Peyer's patch (tissue), 4 donors: ENCODE measurements at regions not wholly inside any gene's neighbourhood (a gene's known extent, or its start where the extent isn't known, plus 50 kb on each side); places are given as distances from the start of the nearest gene placed in this dataset.

Source experiments
- DNase-seq, 3 donors: peaks; one replicate each; pipeline ENCODE4 v3.0.0-alpha.2; 2017 to 2019
- H3K27ac ChIP-seq, 4 donors: fragments of 200-600 bp; sonication (generic); one replicate each; pipeline ENCODE4 v1.5.1; 2016 to 2019
- H3K27me3 ChIP-seq, 2 donors: fragments of 200-600 bp; sonication (generic); one replicate each; pipeline ENCODE4 v1.5.1; 2019
- H3K36me3 ChIP-seq, 3 donors: fragments of 200-600 bp; sonication (generic); one replicate each; pipeline ENCODE4 v1.5.1; 2016 to 2019
- H3K4me1 ChIP-seq, 4 donors: fragments of 200-600 bp; sonication (generic); one replicate each; pipeline ENCODE4 v1.5.1; 2016 to 2019
- H3K4me3 ChIP-seq, 4 donors: fragments of 200-600 bp; sonication (generic); 1 replicate in 3 of 4; 2 replicates in 1 of 4; pipeline ENCODE4 v1.5.1; 2016 to 2019; ENCODE audit warnings: mild to moderate bottlenecking in 1 of 4
- H3K9me3 ChIP-seq, 4 donors: fragments of 200-600 bp; sonication (generic); one replicate each; pipeline ENCODE4 v1.5.1; 2016 to 2019; ENCODE audit warnings: mild to moderate bottlenecking in 1 of 4
- POLR2A ChIP-seq, 2 donors: fragments of 450-650 bp; IDR thresholded peaks; one replicate each; pipeline ENCODE4 v1.5.1; 2017; ENCODE audit warnings: antibody characterized with exemption in 2 of 2, mild to moderate bottlenecking in 2 of 2, moderate library complexity in 2 of 2
- TF ChIP-seq, protein P1 (sequence below), 6 experiments: fragments of 450-650 bp in 4 of 6; fragments of 200-600 bp in 2 of 6; sonication (generic) in 1 of 6; IDR thresholded peaks; one replicate each; pipeline ENCODE4 v1.5.1; 2017 to 2019; ENCODE audit warnings: antibody characterized with exemption in 6 of 6, mild to moderate bottlenecking in 3 of 6, moderate library complexity in 1 of 6

DNA sequence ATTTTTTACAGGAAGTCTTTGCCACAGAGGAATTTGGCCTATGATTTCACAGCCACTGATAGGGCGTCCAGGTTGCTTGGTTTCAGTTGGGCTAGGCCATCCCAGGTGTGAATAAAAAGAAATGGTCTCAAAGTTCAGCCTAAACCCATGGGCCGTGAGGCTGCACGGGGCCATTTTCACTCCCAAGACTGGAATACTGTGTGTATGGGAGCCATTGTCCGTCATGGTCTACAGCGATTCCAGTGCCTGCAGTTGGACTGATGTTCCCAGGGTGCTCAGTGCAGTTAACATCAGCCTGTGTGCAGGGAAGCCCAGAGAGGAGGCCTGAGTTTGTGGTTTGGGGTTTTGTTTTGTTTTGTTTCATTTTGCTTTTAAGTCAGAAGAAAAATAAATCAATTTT, 133.2 kb downstream of the ADSS2 start:
- H3K4me3 ChIP-seq = no peak overlapping the region
- no peaks in the 10 kb centered on the region for H3K36me3 ChIP-seq
- peaks cover 0 to 15% (median 7%) of the 10 kb centered on the region in 4 donors for H3K4me1 ChIP-seq
- no peaks in the 10 kb centered on the region for H3K27me3 ChIP-seq
- DNase-seq = no peak
- H3K27ac ChIP-seq = peak overlapping the region in 2 of 4 donors; percentile 27 to 58
- H3K9me3 ChIP-seq = no peaks in the 10 kb centered on the region
- TF ChIP-seq, protein P1, sequence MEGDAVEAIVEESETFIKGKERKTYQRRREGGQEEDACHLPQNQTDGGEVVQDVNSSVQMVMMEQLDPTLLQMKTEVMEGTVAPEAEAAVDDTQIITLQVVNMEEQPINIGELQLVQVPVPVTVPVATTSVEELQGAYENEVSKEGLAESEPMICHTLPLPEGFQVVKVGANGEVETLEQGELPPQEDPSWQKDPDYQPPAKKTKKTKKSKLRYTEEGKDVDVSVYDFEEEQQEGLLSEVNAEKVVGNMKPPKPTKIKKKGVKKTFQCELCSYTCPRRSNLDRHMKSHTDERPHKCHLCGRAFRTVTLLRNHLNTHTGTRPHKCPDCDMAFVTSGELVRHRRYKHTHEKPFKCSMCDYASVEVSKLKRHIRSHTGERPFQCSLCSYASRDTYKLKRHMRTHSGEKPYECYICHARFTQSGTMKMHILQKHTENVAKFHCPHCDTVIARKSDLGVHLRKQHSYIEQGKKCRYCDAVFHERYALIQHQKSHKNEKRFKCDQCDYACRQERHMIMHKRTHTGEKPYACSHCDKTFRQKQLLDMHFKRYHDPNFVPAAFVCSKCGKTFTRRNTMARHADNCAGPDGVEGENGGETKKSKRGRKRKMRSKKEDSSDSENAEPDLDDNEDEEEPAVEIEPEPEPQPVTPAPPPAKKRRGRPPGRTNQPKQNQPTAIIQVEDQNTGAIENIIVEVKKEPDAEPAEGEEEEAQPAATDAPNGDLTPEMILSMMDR (IDR thresholded peaks at IDR 0.05) = no peak
- TF ChIP-seq POLR2A (IDR thresholded peaks at IDR 0.05) = no peak

DNA sequence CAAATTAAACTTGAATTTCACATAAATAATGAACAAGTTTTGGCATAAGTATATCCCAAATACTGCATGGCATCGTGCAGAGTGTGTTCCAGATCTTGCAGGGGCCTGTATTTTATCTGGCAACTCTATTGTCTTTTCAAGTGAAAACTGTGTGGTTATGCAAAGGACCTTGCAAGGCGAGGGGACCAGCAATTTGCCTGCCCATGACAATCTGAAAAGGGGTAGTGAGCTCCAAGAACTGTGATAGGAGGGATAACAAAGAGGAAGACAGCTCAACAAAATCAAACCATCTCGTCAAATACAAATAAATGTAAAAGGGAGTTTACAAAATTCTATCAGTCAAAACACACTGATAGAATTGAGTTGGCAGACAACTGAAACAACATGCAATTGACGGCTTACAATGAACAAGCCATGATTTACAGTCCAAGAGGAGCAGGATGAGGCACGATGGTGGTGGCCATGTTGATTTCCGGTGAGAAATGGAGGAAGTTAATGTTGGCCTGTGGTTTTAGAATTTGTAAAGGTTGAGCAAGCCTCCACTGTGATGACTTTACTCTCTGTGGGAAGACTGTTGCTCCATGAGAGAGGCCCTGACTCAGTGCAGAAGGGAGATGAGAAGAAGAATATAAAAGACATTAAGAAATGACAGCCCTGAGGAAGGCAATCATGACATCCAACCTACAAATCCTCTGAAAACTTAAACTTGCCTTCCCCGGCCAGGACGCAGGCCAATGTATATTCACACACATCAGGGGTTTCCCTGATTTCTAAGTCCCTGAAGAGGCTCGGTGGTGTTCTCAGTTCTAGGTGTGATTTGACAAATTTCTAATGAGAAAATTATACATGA, 132.2 kb downstream of the ADSS2 start:
- peak in 2 of 3 donors; percentile 51 to 70 for DNase-seq
- Histone ChIP-seq H3K36me3 (no peaks in the 10 kb centered on the region), H3K4me1 (peaks cover 0 to 17% (median 7%) of the 10 kb centered on the region in 4 donors), H3K4me3 (no peak overlapping the region), H3K9me3 (no peaks in the 10 kb centered on the region), H3K27ac (peak overlapping the region; percentile 35 to 66 (median 51)), H3K27me3 (no peaks in the 10 kb centered on the region)
- TF ChIP-seq, protein P1 (IDR thresholded peaks at IDR 0.05) = no peak
- TF ChIP-seq POLR2A (IDR thresholded peaks at IDR 0.05) = no peak

DNA sequence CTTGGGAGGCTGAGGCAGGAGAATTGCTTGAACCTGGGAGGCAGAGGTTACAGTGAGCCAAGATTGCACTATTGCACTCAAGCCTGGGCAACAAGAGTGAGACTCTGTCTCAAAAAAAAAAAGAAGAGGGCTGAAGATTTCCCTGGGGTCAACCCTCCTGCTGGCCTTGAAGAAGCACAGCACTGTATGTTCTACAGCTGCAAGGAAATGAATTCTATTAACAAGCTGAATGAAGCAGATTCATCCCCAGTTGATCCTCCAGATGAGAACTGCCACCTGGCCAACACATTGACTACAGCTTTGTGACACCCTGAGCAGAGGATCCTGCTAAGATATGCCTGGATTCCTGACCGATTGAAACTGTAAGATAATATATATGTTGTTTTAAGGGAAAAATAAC, 129.5 kb downstream of the ADSS2 start:
- peak overlapping the region in 3 of 4 donors; percentile 23 to 73 (median 72) for H3K27ac ChIP-seq
- no peak for TF ChIP-seq POLR2A (IDR thresholded peaks at IDR 0.05)
- TF ChIP-seq, protein P1 (IDR thresholded peaks at IDR 0.05) = no peak
- no peak for DNase-seq
- no peaks in the 10 kb centered on the region for H3K9me3 ChIP-seq
- H3K4me1 ChIP-seq = peaks cover 0 to 17% (median 7%) of the 10 kb centered on the region in 4 donors
- no peaks in the 10 kb centered on the region for H3K27me3 ChIP-seq
- H3K36me3 ChIP-seq = no peaks in the 10 kb centered on the region
- H3K4me3 ChIP-seq = no peak overlapping the region

DNA sequence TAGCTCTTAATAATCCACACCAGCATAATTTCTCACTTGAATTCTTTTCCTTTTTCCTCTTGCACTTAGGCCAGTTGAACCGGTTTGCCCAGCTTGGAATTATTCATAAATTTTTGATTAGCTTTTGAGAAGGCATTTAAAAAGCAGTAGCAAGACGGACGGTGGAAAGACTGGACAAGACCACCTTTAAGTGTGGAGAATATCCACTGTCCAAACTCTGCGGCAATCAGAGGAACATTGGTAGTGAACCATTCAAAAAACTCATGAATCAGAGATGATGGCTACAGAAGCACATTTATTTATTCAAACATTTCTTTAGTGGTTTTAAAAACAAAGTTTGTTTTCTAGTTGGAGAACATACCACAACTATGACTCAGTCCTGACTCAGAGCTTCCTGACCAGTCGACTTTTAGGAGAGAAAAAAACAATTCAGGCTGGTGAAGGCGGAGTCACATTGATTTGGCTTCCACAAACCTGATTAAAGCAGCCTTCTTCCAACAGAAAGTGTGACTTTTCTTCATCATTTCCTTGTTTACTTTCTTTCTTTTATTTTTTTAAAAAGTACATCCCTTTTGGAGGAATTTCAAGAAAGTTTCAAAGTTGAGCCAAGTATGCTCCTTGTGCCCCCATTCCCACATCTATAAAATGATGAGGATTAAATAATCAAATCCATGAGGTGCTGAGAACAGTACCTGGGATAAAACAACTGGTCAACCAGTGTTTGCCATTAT, 128.8 kb downstream of the ADSS2 start:
- Histone ChIP-seq H3K27me3 (no peaks in the 10 kb centered on the region), H3K4me1 (peaks cover 0 to 17% (median 7%) of the 10 kb centered on the region in 4 donors), H3K9me3 (no peaks in the 10 kb centered on the region), H3K27ac (peak overlapping the region; percentile 26 to 73 (median 52)), H3K36me3 (no peaks in the 10 kb centered on the region), H3K4me3 (no peak overlapping the region)
- TF ChIP-seq, protein P1 (IDR thresholded peaks at IDR 0.05) = no peak
- no peak for TF ChIP-seq POLR2A (IDR thresholded peaks at IDR 0.05)
- peak in 1 of 3 donors; percentile 58 for DNase-seq

DNA sequence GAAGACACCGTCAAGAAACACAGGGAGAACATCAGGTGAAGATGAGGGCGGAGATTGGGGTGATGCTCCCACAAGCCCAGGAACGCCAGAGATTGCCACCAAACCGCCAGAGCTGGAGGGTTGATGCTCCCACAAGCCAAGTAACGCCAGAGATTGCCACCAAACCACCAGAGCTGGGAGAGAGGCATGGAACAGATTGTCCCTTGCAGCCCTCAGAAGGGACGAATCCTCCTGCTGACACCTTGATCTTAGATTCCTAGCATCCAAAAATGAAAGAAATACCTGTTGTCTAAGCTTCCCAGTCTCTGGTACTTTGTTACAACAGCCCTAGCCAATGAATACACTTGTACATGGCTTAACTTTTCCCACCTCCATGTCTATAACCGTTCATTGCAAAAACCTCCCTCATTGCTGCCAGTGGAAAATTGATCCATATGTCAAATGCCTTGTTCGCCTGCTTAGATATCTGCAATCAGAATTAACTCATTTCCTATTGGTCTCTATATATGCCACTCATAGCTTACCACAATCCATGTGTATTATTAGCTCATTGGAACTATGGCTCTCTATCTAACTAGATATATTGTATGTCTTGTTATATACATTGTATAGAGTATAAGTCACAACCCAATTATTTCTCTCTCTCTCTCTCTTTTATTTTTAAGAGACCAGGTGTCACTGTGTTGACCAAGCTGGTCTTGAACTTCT, 127.4 kb downstream of the ADSS2 start:
- TF ChIP-seq, protein P1 (IDR thresholded peaks at IDR 0.05) = no peak
- no peak for TF ChIP-seq POLR2A (IDR thresholded peaks at IDR 0.05)
- Histone ChIP-seq H3K4me3 (peak overlapping the region in 1 of 4 donors; percentile 13), H3K4me1 (peaks cover 0 to 17% (median 4%) of the 10 kb centered on the region in 4 donors), H3K27ac (peak overlapping the region; percentile 23 to 72 (median 42)), H3K9me3 (no peaks in the 10 kb centered on the region), H3K36me3 (no peaks in the 10 kb centered on the region), H3K27me3 (no peaks in the 10 kb centered on the region)
- DNase-seq = no peak
